Stimulated activated CD8-positive, alpha-beta memory T cell treated with anti-CD3 and anti-CD28 coated beads, Interleukin-12 subunit alpha, Interleukin-12 subunit beta, amount 100 ng/mL, for 24 hours (primary cell): ENCODE measurements at regions not wholly inside any gene's neighbourhood (a gene's known extent, or its start where the extent isn't known, plus 50 kb on each side); places are given as distances from the start of the nearest gene placed in this dataset.
"Not testable (repeated sequence)": the region's sequence is repeated elsewhere in the genome, so short reads cannot be mapped to it uniquely, and the experiment has no call there.

Source experiments
- DNase-seq: peaks from one replicate; pipeline ENCODE4 v3.0.0-alpha.2; 2020; ENCODE audit errors: extremely low read depth

DNA sequence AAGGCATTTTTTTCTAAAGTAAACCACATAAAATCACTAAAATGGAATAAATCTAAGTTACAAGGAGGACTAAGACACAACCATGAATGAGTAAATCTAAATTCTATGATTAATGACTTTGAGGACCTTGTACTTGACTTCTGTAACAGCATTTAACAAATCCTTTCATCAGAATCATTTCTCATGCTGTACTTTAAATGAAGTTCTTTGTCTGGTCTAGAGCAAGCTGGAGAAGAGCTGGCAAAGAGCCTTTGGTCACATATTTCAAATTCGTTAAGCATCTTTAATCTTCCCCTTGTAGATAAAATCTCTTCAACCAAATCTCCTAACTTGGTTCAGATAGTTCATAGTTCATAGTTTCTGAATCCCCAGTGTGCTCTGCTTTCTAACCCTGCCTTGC is 405.4 kb downstream of the PTPRC start:
- DNase-seq, result no peak

DNA sequence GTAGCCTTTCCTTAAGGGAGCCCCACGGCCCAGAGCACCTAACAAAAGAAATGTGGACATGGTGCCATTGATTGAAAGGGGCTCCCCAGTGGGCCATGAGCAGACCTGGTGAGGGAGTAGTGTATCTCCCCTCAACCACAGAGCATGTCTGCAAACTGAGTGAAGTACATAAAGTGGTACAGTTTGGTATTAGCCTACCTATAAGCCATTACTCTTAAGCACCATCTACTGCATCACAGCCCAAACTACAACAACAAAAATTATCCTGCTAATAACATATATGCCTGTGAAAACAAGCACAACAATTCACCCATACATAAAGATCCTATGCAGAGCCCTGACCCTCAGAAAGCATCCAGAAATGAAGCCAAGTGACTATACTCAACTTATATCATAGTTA is 407.8 kb downstream of the PTPRC start:
- DNase-seq, result no peak

DNA sequence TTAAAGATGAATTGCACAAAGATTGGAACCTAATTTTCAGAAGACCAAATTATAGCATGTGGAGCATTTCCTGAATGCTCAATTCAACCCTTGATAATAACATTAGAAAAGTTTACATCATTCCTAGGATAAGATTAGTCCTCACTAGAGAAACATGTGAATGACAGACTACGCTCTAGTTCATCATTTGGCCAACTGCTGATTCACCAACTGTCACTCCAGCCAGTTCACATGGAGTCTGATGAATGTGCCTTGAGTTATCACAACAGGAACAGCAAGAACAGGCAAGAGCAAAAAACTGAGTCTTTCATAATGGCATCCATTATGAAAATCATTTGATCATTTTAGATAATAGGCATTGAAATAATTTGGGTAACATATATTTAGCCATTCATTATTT is 415.9 kb downstream of the PTPRC start:
- no peak for DNase-seq

DNA sequence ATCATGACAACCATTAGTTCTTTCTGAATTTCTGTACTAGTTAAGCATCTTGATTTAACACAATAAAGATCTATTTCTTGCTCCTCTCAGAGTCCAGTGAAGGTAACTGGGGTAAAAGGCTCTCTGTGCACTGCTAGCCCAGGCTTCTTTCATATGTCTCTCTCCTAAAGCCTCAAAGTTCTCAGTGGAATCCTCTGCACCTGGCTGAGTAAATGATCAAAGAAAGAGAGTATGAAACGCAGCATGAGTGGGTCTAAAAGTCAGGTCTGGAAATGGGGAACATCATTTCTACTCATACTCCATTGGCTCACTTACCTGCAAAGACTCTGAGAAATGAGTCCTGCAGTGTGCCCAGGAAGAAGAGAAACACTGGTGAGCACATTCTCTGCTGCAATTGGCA is 418.5 kb downstream of the PTPRC start:
- no peak for DNase-seq

DNA sequence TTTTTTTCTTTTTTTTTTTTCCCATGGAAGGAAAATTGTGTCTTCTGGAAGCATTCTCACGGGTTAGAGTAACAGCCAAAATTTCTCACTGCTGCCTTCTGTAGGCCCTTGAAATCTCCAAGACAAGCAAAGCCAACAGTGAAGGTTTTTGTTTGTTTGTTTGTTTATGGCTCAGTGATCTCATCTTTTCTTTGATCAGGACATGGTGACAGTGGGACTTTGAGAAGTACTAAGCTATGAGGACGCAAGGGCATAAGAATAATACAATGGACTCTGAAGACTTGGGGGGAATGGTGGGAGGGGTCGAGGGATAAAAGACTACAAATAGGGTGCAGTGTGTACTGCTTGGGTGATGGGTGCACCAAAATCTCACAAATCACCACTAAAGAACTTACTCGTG is 419.4 kb downstream of the PTPRC start:
- DNase-seq, result no peak

DNA sequence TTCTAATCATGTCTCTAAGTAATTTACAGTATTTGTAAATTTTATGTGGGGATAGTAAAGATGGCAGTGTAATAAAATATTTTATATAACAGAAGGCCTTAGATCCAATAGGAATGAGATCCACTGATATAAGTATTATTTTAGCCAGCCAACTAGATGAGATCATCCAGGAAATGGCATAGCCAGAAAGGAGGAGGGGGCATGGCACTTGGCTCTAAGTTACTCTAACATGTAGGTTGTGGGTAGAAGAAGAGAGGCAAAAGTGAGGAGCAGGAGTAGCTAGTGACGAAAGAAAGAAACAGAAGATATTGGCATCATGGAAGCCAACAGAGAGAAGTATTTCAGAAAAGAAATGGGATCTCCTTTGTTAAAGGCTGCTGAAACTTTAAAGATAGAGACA is 426.1 kb downstream of the PTPRC start:
- DNase-seq, result no peak

DNA sequence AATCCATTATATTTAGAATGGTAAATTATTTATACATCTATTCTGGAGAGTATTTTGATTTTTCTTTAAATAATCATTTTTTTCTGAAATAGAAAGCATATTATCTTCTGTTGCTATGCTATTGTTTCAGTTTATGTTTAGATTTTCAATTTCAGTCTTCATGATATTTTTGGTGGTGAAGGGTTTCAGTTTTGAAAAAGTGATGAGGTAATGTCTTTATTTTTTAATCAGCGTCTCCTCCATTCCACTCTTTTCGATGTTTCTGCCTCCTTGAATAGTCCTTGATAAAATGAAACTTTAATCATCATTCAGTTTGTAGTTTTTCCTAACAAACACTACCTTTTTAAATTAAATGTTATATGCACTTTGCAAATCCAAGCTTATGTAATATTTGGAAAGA is 428.6 kb downstream of the PTPRC start:
- no peak for DNase-seq

DNA sequence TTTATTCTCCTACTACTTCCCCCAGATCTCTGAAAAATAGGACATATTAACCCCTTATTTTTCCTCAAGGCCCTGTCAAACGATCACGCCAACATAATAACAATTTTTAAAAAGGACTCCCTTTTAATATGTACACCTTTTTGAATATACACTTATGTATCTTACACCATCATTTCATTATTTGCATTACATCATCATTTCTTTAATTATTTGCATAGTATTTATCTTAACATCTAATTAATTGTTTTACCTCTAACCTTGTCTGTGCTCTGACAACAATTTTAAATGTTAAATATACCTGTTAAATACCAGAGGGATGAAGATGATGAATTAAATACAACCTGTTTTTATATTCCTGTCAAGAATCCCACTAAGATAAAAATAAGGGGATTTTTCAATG is 432.2 kb downstream of the PTPRC start:
- DNase-seq, result no peak

DNA sequence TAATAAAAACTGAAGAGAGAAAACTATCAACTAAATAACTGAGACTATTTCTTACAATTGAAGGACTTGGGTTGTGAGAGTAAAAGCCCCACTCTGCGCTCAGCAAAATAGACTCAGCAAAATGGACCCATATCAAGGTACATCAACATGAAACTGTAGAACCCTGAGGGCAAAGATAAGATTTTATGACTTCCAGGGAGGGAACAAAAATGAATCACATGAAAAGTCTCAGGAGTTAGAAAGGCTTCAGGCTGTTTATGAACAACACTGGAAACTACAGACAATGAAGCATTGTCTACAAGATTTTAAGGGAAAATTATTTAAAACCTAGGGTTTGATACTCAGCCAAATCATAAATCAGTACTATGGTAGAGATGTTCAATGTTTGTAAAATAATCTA is 434.3 kb downstream of the PTPRC start:
- no peak for DNase-seq

DNA sequence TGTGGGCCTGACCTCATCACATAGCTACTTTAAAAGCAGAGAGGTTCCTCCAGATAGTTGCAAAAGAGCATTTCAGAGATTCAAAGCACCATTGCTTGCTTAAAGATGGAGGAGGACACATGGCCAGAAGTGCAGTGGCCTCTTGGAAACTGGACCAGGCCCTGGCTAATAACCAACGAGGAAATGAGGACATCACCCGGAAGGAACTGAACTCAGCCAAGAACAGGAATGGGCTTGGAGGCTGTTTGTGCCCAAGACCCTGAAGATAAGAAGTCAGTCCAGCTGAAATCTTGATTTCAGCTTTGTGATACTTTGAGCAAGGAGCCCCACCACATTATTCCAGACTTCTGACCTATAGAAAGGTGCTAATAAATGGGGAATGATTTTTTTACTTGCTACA is 437.0 kb downstream of the PTPRC start:
- DNase-seq, result no peak

DNA sequence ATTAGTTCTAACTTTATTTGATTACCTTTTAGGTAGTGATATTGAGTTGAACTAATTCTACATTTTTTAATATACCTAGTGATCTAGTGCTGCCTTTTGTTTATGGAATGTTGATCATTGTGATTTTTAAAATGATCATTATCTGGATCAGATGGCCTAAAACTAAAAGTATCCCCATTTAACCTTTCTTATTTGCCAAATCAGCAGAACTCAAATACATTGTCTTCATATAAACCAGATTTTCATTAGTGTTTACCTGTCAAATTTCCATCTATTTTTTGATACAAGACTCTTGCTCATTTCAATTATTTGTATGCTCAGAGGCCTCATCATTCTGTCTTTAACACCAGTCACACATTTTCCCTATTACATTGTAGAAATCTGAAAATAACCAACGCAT is 441.2 kb downstream of the PTPRC start:
- DNase-seq, result no peak

DNA sequence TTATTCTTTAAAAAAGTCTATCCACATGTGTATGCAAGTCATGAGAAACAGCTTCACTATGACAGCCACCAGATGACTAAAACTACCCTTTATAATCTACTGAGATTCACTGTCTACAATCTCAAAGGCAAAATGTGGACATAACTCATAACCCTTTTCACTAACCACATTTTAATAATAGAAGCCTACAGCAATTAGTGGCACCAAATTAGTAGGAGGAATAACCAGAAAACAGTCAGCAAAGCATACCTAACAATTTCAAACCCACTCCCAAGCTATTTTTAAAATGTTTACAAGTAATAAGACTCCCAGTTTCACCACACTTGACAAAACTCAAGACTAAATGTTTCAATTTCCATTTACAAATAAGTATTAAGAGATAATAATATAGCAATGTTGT is 442.9 kb downstream of the PTPRC start:
- no peak for DNase-seq

DNA sequence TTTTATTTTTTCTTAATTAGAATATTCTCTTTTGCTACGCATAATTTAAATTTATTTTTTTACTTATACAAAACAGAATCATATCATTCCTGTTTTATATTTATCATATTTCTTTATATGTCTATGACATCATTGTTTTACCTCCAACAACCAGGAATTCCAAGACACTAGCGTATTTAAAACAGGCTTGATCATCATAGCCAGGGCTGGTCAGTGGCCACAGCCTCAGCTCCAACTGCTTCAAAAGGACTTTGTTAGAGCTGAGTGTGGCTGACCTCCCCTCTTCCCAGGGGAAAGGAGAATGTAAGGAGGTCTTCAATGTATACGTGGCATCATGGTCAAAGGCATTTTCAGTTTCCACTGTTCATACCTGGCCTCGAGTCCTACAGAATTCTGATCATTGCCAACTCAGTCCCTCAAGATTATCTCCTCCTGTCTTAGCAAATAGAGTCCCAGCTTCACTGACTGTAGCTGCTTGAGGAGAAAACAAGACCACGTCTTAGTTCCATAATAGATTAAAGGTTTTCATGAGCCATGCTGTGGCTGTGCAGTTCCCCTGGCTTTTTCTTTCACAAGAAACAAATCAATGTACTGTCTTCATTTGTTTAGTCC is 444.0 kb downstream of the PTPRC start:
- DNase-seq, result no peak

DNA sequence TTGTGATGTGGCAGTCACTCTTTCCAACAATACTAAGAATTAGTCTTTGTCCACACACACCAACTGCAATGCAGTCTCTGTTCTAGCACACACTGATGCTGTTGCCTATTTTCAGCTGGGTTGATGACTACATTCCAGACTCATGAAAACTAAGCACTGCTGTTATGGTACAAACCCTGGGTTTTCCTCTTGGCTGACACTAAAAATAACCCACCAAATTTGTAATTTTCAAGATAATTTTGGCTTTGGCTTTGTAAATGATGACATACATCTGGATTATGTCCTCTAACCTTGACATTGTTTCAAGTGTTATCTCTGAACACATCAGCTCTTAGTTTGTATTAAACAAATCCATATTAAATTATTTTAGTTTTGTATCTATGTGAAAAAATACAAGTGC is 444.8 kb downstream of the PTPRC start:
- DNase-seq, result no peak

DNA sequence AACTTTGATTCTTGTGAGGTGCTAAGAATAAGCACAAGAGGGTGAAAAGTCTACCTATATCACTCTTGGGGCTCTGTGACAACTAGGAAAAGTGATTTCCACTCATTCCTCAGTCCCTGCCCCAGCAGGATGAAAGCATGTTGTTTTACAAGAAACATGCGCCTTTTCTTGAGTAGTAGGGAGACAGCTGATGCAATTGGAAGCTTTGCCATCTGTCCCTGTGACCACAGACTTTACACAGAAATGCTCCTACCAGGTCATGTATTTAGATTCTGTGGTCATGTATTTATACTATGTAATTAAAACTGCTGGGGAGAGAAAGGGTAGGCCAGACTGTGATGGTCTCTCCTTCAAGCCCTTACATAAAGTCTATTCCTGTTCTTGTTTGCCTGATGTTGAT is 445.5 kb downstream of the PTPRC start:
- no peak for DNase-seq

DNA sequence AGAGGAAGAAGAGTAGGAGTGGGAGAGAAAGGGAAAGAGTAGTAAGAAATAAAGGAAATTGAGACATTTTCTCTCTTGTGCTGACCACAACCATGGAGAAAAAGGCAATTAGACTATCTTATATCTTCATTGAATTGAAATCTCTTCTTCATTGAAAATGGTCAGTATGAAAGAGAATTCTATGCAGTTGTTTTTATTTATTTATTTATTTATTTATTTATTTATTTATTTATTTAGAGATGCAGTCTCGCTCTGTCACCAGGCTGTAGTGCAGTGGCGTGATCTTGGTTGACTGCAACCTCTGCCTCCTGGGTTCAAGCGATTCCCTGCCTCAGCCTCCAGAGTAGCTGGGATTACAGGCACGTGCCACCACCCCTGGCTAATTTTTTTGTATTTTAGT is 447.1 kb downstream of the PTPRC start:
- no peak for DNase-seq

DNA sequence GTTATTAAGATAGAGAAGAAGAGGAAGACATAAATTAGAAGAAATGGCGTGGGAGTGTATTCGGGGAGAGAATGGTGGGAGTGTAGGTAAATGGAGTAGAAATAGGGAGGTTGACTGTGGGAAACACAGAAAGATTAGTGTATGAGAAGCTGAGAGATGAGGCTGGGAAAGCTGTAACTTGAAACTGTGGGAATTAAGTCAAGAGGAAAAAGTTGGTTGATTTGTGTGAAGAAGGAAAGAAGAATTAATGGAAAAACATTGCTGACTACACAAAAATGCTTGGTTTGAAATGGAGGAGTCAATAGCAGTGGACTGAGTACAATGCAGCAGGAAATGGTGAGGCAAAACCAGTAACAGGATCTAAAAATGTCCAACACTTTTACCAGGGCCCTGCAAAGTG is 448.3 kb downstream of the PTPRC start:
- no peak for DNase-seq

DNA sequence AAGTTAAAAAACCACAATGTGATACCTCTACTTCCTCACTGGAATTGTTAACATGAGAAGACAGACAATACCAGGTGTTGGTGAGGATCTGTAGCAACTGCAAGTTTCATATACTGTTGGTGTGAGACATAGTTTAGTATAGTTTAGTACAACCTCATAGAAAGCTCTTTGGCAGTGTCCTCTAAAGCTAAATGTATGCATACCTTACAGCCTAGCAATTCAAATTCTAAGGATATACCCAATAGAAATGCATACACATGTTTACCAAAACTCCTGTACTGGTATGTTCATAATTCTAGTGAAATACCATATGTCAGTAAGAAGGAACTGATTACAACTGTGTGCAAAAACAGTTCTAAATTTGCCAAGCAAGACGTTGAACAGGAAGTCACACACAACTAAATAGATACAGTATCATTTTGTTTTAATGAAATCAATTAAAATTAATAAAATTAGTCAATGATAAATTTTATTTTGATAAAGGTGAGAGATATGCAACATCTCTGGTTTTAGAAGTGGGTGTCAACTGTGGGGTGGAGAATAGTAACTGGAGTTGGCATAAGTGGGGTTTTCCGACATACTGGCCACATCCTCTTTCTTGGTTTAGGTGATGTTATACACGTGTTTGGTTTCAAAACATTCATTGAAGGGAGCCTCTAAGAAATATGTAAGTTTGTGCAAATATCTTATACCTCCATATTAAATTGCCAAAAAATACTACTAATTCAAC is 450.7 kb downstream of the PTPRC start:
- DNase-seq, result no peak

DNA sequence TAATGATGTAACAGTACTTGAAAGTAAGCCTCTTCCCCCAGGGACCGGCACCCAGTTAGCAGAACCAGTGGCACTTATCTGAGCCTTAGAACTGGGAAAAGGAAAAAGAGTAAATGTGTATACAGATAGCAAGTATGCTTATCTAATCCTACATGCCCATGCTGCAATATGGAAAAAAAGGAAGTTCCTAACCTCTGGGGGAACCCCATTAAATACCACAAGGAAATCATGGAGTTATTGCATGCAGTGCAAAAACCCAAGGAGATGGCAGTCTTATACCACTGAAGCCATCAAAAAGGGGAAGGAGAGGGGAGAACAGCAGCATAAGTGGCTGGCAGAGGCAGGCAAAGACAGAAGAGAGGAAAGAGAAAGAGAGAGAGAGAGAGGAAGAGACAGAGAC is 456.8 kb downstream of the PTPRC start:
- not testable (repeated sequence) for DNase-seq

DNA sequence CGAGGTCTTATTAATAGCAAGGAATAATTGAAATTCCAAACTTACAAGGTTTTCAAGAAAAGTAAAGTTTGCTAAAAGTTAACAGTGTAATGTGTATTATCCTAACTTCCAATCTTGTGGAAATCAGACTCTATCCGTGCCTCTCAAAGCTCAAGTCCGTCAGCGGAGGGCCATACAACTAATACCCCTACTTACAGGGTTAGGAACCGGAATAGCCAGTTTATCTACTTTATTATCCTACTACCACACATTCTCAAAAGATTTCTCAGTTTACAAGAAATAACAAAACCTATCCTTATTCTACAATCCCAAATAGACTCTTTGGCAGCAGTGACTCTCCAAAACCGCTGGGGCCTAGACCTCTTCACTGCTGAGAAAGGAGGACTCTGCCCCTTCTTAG is 457.8 kb downstream of the PTPRC start:
- no peak for DNase-seq

DNA sequence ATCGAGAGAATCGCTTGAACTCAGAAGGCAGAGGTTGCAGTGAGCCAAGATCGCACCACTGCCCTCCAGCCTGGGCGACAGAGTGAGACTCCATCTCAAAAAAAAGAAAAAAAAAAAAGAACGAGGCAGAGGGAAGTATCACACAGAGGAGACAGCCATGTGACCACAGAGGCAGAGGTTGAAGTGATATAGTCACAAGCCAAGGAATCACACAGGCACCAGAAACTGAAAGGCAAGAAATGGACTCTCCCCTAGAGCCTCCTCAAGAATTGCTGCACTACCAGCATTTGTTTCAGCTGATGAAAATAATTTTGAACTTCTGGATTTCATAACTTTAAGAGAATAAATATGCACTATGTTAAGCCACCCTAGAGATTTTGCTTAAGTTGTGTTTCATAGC is 459.6 kb downstream of the PTPRC start:
- no peak for DNase-seq

DNA sequence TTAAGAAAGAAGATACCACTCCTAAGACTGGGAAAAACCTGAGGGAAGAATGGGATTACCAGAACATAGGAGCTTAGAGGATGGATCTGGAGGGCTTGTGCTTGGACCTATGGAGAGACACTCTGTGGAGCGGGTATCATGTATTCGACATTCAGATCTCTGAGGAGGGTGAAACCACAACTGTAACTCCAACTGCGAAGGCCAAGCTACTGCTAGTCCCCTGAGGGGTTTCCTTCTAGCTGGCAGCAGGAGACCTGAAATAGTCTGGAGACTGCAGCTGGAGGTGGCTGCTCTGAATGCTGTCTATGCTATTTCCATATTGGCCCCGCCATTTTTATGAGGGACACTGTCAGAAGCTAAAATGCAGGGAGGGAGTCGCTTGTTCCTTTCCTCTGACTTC is 462.3 kb downstream of the PTPRC start:
- no peak for DNase-seq

DNA sequence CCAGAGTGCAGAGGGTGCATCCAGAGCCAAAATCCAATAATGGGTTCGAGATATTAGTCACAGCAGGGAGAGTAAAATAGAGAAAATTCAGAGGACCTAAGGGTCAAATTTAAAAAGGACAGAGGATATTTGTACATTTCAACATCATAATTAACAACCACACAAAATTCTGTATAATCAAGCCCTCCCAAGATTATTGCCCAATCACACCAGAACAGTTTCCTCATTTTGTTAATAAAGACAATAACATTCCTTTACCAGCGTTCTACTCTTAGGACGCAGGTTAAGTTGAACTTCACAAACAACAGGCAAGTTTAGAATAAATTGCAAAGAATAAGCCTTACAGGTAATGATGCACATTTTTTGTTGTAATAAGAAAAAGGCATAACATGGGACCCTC is 462.8 kb downstream of the PTPRC start:
- no peak for DNase-seq

DNA sequence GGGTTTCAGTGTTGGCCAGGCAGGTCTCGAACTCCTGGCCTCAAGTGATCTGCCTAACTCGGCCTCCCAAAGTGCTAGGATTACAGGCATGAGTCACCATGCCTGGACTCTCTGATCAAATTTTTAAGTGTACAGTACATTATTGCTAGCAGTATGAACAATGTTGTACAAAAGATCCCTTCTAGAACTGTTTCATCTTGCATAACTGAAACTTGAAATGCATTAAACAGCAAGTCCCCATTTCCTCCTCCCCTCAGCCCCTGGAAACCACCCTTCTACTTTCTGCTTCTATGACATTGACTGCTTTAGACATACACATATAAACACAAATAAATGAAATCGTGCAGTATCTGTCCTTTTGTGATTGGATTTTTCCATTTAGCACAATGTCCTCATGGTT is 463.4 kb downstream of the PTPRC start:
- no peak for DNase-seq
